Stimulated activated naive CD8-positive, alpha-beta T cell treated with anti-CD3 and anti-CD28 coated beads, Interleukin-15, Interleukin-2, amounts not matched to agents 100 ng/mL and 50 ng/mL, for 24 hours (primary cell): ENCODE measurements at regions not wholly inside any gene's neighbourhood (a gene's known extent, or its start where the extent isn't known, plus 50 kb on each side); places are given as distances from the start of the nearest gene placed in this dataset.

Experiments
- H3K27ac Mint-ChIP-seq: one replicate; pipeline ENCODE4 v1.8.0; 2021; ENCODE audit warnings: mild to moderate bottlenecking, mixed read lengths
- H3K27me3 Mint-ChIP-seq: one replicate; pipeline ENCODE4 v1.8.0; 2021; ENCODE audit warnings: mixed read lengths
- H3K36me3 Mint-ChIP-seq: one replicate; pipeline ENCODE4 v1.8.0; 2021; ENCODE audit warnings: low read depth, mixed read lengths
- H3K4me1 Mint-ChIP-seq: one replicate; pipeline ENCODE4 v1.8.0; 2021; ENCODE audit warnings: low read depth, mixed read lengths
- H3K4me3 Mint-ChIP-seq: one replicate; pipeline ENCODE4 v1.8.0; 2021; ENCODE audit warnings: mild to moderate bottlenecking, mixed read lengths
- H3K9me3 Mint-ChIP-seq: one replicate; pipeline ENCODE4 v1.8.0; 2021; ENCODE audit warnings: mixed read lengths

GRCh38 chr18:68462766-68463165 lies 252.1 kb downstream of the TMX3 start:
- Mint-ChIP-seq H3K9me3 (no peaks in the 10 kb centered on the region), H3K4me3 (no peak overlapping the region), H3K4me1 (peaks cover under 1% of the 10 kb centered on the region), H3K27me3 (no peaks in the 10 kb centered on the region), H3K36me3 (no peaks in the 10 kb centered on the region), H3K27ac (no peak overlapping the region)

GRCh38 chr18:68462148-68462547 lies 252.8 kb downstream of the TMX3 start:
- no peaks in the 10 kb centered on the region for H3K9me3 Mint-ChIP-seq
- no peak overlapping the region for H3K4me3 Mint-ChIP-seq
- no peaks in the 10 kb centered on the region for H3K36me3 Mint-ChIP-seq
- H3K4me1 Mint-ChIP-seq = no peaks in the 10 kb centered on the region
- no peaks in the 10 kb centered on the region for H3K27me3 Mint-ChIP-seq
- no peak overlapping the region for H3K27ac Mint-ChIP-seq

DNA sequence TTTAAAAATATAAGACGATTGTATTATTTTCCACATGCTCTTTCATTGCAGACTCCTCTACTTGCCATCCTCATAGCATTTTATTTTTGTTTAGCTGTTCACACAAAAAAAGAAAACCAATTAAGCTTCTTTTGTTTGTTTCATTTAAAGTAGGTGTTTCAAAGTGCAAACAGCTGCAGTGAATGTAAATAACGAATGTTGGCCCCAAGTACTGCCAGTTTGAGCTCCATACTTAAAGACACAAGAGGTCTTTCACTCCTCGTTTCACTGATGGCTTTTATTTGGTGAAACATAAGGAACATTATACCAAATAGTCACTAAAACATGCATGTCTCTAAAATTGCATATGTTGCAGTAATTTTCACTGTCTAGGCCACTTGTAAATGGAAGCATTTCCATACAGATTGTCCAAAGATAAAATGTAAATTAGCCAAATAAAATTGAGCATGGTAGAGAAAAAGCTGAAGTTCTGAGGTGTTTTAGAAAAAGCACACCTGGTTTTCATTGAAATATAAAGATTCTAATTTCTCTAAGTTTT lies 253.4 kb downstream of the TMX3 start:
- no peaks in the 10 kb centered on the region for H3K36me3 Mint-ChIP-seq
- H3K9me3 Mint-ChIP-seq = no peaks in the 10 kb centered on the region
- no peaks in the 10 kb centered on the region for H3K27me3 Mint-ChIP-seq
- no peak overlapping the region for H3K27ac Mint-ChIP-seq
- H3K4me3 Mint-ChIP-seq = no peak overlapping the region
- H3K4me1 Mint-ChIP-seq = no peaks in the 10 kb centered on the region

DNA sequence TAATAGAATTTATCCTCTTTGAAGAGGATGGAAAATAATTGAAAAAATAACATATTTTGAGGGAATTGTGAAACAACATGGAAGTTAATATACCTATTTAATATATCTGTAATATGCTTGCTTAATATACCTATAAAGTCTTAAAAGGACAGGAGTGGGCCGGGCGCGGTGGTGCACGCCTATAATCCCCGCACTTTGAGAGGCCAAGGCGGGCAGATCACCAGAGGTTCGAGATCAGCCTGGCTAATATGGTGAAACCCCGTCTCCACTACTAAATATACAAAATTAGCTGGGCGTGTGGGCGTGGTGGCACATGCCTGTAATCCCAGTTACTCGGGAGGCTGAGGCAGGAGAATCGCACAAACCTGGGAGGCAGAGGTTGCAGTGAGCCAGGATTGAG lies 254.9 kb downstream of the TMX3 start:
- H3K4me3 Mint-ChIP-seq = no peak overlapping the region
- H3K27me3 Mint-ChIP-seq = no peaks in the 10 kb centered on the region
- no peaks in the 10 kb centered on the region for H3K36me3 Mint-ChIP-seq
- no peaks in the 10 kb centered on the region for H3K9me3 Mint-ChIP-seq
- no peak overlapping the region for H3K27ac Mint-ChIP-seq
- no peaks in the 10 kb centered on the region for H3K4me1 Mint-ChIP-seq

DNA sequence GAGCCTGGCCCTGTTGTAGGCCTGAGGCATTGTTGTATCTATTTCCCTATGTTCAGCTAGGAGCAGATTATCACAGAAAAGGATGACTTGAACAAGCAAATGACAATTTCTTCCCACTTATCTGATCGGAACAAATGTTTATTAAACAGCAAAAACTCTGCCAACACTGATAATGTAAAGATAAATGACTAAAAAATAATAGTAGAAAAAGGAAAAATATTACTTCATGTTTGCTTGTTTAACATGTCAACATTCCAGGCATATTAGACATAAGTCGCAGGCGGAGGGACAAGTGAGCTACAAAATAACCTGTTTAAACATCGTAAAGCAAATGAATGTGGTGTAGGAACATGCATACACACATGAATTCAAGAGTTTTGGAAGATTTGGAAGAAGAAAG lies 257.9 kb downstream of the TMX3 start:
- H3K4me3 Mint-ChIP-seq = no peak overlapping the region
- H3K4me1 Mint-ChIP-seq = no peaks in the 10 kb centered on the region
- no peaks in the 10 kb centered on the region for H3K36me3 Mint-ChIP-seq
- no peaks in the 10 kb centered on the region for H3K27me3 Mint-ChIP-seq
- H3K27ac Mint-ChIP-seq = no peak overlapping the region
- H3K9me3 Mint-ChIP-seq = no peaks in the 10 kb centered on the region

GRCh38 chr18:68455229-68455603 lies 259.7 kb downstream of the TMX3 start:
- no peak overlapping the region for H3K4me3 Mint-ChIP-seq
- H3K4me1 Mint-ChIP-seq = no peaks in the 10 kb centered on the region
- H3K27ac Mint-ChIP-seq = no peak overlapping the region
- no peaks in the 10 kb centered on the region for H3K27me3 Mint-ChIP-seq
- no peaks in the 10 kb centered on the region for H3K9me3 Mint-ChIP-seq
- no peaks in the 10 kb centered on the region for H3K36me3 Mint-ChIP-seq

- H3K9me3 Mint-ChIP-seq = no peaks in the 10 kb centered on the region
- no peak overlapping the region for H3K27ac Mint-ChIP-seq
- no peaks in the 10 kb centered on the region for H3K4me1 Mint-ChIP-seq
- H3K27me3 Mint-ChIP-seq = no peaks in the 10 kb centered on the region
- H3K4me3 Mint-ChIP-seq = no peak overlapping the region
- H3K36me3 Mint-ChIP-seq = no peaks in the 10 kb centered on the region
These were observed 260.2 kb downstream of the TMX3 start for GRCh38 chr18:68454511-68455228.

GRCh38 chr18:68449292-68449691 lies 265.6 kb downstream of the TMX3 start:
- Mint-ChIP-seq H3K27me3 (no peaks in the 10 kb centered on the region), H3K27ac (no peak overlapping the region), H3K4me3 (no peak overlapping the region), H3K4me1 (no peaks in the 10 kb centered on the region), H3K9me3 (no peaks in the 10 kb centered on the region), H3K36me3 (no peaks in the 10 kb centered on the region)

DNA sequence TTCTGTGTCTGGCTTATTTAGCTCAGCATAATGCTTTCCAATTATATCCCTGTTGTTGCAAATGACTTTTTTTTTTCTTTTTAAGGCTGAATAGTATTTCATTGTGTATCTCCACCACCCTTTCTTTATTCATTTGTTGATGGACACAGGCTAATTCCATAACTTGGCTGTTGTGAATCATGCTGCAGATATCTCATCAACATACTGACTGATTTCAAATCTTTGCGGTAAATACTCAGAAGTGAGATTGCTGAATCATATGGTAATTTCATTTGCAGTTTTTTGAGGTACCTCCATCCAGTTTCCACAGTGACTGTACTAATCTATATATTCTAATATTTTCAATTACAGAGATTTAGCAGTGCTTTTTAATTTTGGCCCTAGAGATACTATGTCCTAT lies 266.2 kb downstream of the TMX3 start:
- Mint-ChIP-seq H3K9me3 (no peaks in the 10 kb centered on the region), H3K4me1 (no peaks in the 10 kb centered on the region), H3K27me3 (no peaks in the 10 kb centered on the region), H3K27ac (no peak overlapping the region), H3K4me3 (no peak overlapping the region), H3K36me3 (no peaks in the 10 kb centered on the region)

- Mint-ChIP-seq H3K36me3 (no peaks in the 10 kb centered on the region), H3K9me3 (no peaks in the 10 kb centered on the region), H3K27me3 (no peaks in the 10 kb centered on the region), H3K4me3 (no peak overlapping the region), H3K4me1 (no peaks in the 10 kb centered on the region), H3K27ac (no peak overlapping the region)
These were observed 267.6 kb downstream of the TMX3 start for GRCh38 chr18:68447286-68447685.

DNA sequence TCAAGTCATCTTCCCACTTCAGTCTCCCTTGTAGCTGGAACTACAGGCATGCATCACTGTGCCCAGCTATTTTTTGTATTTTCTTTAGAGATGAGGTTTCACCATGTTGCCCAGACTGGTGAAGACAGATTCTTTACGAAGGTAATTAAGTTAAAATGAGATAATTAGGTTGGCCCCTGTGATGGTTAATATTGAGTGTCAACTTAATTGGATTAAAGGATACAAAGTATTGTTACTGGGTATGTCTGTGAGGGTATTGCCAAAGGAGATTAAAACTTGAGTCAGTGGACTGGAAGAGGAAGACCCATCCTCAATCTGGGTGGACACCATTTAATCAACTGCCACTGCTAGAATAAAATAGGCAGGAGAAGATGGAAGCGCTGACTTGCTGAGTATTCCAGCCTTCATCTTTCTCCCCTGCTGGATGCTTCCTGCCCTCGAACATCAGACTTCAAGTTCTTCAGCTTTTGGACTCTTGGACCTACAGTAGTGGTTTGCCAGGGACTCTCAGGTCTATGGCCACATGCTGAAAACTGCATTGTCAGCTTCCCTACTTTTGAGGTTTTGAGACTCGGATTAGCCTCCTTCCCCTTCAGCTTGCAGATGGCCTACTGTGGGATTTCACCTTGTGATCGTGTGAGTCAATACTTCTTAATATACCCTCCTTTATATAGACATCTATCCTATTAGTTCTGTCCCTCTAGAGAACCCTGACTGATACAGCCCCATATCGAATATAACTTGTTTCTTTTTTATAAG lies 269.1 kb downstream of the TMX3 start:
- Mint-ChIP-seq H3K9me3 (no peaks in the 10 kb centered on the region), H3K36me3 (no peaks in the 10 kb centered on the region), H3K27me3 (no peaks in the 10 kb centered on the region), H3K27ac (no peak overlapping the region), H3K4me1 (no peaks in the 10 kb centered on the region), H3K4me3 (no peak overlapping the region)

GRCh38 chr18:68445136-68445535 lies 269.8 kb downstream of the TMX3 start:
- no peaks in the 10 kb centered on the region for H3K36me3 Mint-ChIP-seq

GRCh38 chr18:68441241-68441640 lies 273.7 kb downstream of the TMX3 start:
- Mint-ChIP-seq H3K27me3 (peaks cover 3% of the 10 kb centered on the region), H3K27ac (no peak overlapping the region), H3K36me3 (no peaks in the 10 kb centered on the region), H3K9me3 (peaks cover 9% of the 10 kb centered on the region), H3K4me1 (peaks cover 5% of the 10 kb centered on the region), H3K4me3 (no peak overlapping the region)

More at GRCh38 chr18:68445136-68445535, 269.8 kb downstream of the TMX3 start:
- H3K4me3 Mint-ChIP-seq = no peak overlapping the region
- H3K9me3 Mint-ChIP-seq = no peaks in the 10 kb centered on the region
- no peaks in the 10 kb centered on the region for H3K27me3 Mint-ChIP-seq
- no peak overlapping the region for H3K27ac Mint-ChIP-seq
- no peaks in the 10 kb centered on the region for H3K4me1 Mint-ChIP-seq

GRCh38 chr18:68440433-68440832 lies 274.5 kb downstream of the TMX3 start:
- H3K27me3 Mint-ChIP-seq = peaks cover 3% of the 10 kb centered on the region

DNA sequence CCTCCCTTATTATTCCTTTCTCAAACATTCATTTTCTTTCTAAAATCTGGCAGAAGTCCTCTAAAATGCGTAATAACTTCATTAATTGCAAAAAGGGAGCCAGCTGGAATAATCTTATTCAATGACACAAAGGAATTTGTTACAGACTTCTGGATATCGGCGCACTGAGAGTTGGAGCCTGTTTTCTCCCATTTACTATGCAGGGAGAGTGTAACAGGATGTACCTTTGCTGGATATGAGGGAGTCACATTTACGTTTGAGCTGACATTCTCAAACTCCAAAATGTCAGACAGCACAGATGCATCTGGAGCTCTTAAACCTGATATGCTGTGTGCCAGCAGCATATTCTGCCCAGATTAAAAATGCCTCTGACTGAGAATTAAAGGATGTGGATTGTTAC lies 275.3 kb downstream of the TMX3 start:
- peaks cover 6% of the 10 kb centered on the region for H3K4me1 Mint-ChIP-seq
- H3K36me3 Mint-ChIP-seq = no peaks in the 10 kb centered on the region
- peaks cover 3% of the 10 kb centered on the region for H3K27me3 Mint-ChIP-seq
- peaks cover 10% of the 10 kb centered on the region for H3K9me3 Mint-ChIP-seq
- no peak overlapping the region for H3K4me3 Mint-ChIP-seq
- H3K27ac Mint-ChIP-seq = no peak overlapping the region

More at GRCh38 chr18:68440433-68440832, 274.5 kb downstream of the TMX3 start:
- Mint-ChIP-seq H3K4me3 (no peak overlapping the region), H3K9me3 (peaks cover 10% of the 10 kb centered on the region), H3K36me3 (no peaks in the 10 kb centered on the region), H3K27ac (no peak overlapping the region), H3K4me1 (peaks cover 6% of the 10 kb centered on the region)
